ENCODE measurements at regions not wholly inside any gene's neighbourhood (a gene's known extent, or its start where the extent isn't known, plus 50 kb on each side); places are given as distances from the start of the nearest gene placed in this dataset.

- no peak overlapping the region for H3K4me3 Mint-ChIP-seq
- POLR2A ChIA-PET = no interaction called here
- Histone ChIP-seq H3K4me3 (ENCODE audit: control extremely low read depth in 1 of 5, extremely low read depth in 1 of 5, insufficient read depth in 1 of 5, low read depth in 2 of 5, low read length in 4 of 5) (no peak overlapping the region), H3K27ac (ENCODE audit: low read length in 2 of 2) (no peak overlapping the region), H3K9ac (ENCODE audit: low read length) (no peak overlapping the region), H2AFZ (ENCODE audit: insufficient read depth, low read depth, low read length, poor library complexity, severe bottlenecking) (no peak overlapping the region), H3K36me3 (replicated peaks in 1 of 2; ENCODE audit: control extremely low read depth in 1 of 2, control insufficient read depth in 1 of 2, extremely low read depth in 1 of 2, insufficient read depth in 2 of 2, low read length in 1 of 2) (no peaks in the 10 kb centered on the region), H3K27me3 (replicated peaks in 1 of 4; ENCODE audit: control extremely low read depth in 1 of 4, control insufficient read depth in 3 of 4, insufficient read depth in 4 of 4, low read length in 3 of 4) (no peaks in the 10 kb centered on the region), H3K9me3 (ENCODE audit: control extremely low read depth in 1 of 3, control insufficient read depth in 2 of 3, insufficient read depth in 1 of 3, low read length in 2 of 3) (no peaks in the 10 kb centered on the region), H4K20me1 (ENCODE audit: control insufficient read depth, insufficient read depth, low read length, poor library complexity, severe bottlenecking) (no peaks in the 10 kb centered on the region), H3K4me1 (ENCODE audit: control insufficient read depth in 2 of 2, insufficient read depth in 2 of 2, low read length in 2 of 2) (no peaks in the 10 kb centered on the region), H3K4me2 (replicated peaks; ENCODE audit: low read depth, low read length, poor library complexity, severe bottlenecking) (no peak overlapping the region), H3K79me2 (ENCODE audit: control insufficient read depth, insufficient read depth, low read length) (no peaks in the 10 kb centered on the region)
- CTCF ChIA-PET = no interaction called here
- no peaks in the 10 kb centered on the region for H3K27me3 Mint-ChIP-seq
- DNase-seq = no peak
- no peak overlapping the region for H3K27ac Mint-ChIP-seq
- no peaks in the 10 kb centered on the region for H3K9me3 Mint-ChIP-seq (ENCODE audit: insufficient read depth)
- whole genome bisulfite sequencing (ENCODE audit: insufficient coverage) = 100% methylated on average over 2 of the region's 2 CpGs
- peaks cover 10% of the 10 kb centered on the region for H3K4me1 Mint-ChIP-seq
- no peak for TF ChIP-seq EZH2 (IDR thresholded peaks at IDR 0.05; ENCODE audit: borderline replicate concordance, insufficient read depth, low read depth, low read length, poor library complexity, severe bottlenecking)
- TF ChIP-seq, protein P1, sequence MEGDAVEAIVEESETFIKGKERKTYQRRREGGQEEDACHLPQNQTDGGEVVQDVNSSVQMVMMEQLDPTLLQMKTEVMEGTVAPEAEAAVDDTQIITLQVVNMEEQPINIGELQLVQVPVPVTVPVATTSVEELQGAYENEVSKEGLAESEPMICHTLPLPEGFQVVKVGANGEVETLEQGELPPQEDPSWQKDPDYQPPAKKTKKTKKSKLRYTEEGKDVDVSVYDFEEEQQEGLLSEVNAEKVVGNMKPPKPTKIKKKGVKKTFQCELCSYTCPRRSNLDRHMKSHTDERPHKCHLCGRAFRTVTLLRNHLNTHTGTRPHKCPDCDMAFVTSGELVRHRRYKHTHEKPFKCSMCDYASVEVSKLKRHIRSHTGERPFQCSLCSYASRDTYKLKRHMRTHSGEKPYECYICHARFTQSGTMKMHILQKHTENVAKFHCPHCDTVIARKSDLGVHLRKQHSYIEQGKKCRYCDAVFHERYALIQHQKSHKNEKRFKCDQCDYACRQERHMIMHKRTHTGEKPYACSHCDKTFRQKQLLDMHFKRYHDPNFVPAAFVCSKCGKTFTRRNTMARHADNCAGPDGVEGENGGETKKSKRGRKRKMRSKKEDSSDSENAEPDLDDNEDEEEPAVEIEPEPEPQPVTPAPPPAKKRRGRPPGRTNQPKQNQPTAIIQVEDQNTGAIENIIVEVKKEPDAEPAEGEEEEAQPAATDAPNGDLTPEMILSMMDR (IDR thresholded peaks at IDR 0.05) = no peak
- intact Hi-C loops (cut with micrococcal nuclease) = no loop called here
- ATAC-seq (ENCODE audit: low read depth) = no peak
Observed at GRCh38 chr12:24500831-24501230, 448.1 kb downstream of the BCAT1 start.

DNA sequence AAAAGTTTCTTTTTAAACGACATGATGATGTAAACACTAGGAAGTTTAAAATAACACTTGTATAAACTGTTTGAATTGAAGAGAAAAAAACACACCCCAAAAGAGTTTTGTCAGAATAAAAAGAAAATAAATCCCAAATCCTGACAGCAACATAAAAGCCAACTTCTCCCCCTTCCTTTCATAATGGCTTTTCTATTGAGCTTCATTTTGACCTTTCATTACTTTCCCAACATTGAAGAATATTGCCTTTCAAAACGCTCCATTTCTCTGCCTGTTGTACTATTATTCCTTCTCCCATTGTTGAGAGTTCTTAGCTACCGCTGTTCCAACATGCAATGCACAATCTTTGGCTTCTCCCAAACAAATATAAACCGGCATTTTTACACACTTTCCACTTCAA, 448.5 kb downstream of the BCAT1 start:
- Histone ChIP-seq H2AFZ (ENCODE audit: insufficient read depth, low read depth, low read length, poor library complexity, severe bottlenecking) (no peak overlapping the region), H3K9me3 (ENCODE audit: control extremely low read depth in 1 of 3, control insufficient read depth in 2 of 3, insufficient read depth in 1 of 3, low read length in 2 of 3) (no peaks in the 10 kb centered on the region), H3K27ac (ENCODE audit: low read length in 2 of 2) (no peak overlapping the region), H3K4me3 (ENCODE audit: control extremely low read depth in 1 of 5, extremely low read depth in 1 of 5, insufficient read depth in 1 of 5, low read depth in 2 of 5, low read length in 4 of 5) (no peak overlapping the region), H3K9ac (ENCODE audit: low read length) (no peak overlapping the region), H4K20me1 (ENCODE audit: control insufficient read depth, insufficient read depth, low read length, poor library complexity, severe bottlenecking) (no peaks in the 10 kb centered on the region), H3K27me3 (replicated peaks in 1 of 4; ENCODE audit: control extremely low read depth in 1 of 4, control insufficient read depth in 3 of 4, insufficient read depth in 4 of 4, low read length in 3 of 4) (no peaks in the 10 kb centered on the region), H3K79me2 (ENCODE audit: control insufficient read depth, insufficient read depth, low read length) (no peaks in the 10 kb centered on the region), H3K4me2 (replicated peaks; ENCODE audit: low read depth, low read length, poor library complexity, severe bottlenecking) (no peak overlapping the region), H3K36me3 (replicated peaks in 1 of 2; ENCODE audit: control extremely low read depth in 1 of 2, control insufficient read depth in 1 of 2, extremely low read depth in 1 of 2, insufficient read depth in 2 of 2, low read length in 1 of 2) (no peaks in the 10 kb centered on the region), H3K4me1 (ENCODE audit: control insufficient read depth in 2 of 2, insufficient read depth in 2 of 2, low read length in 2 of 2) (no peaks in the 10 kb centered on the region)
- peaks cover 9% of the 10 kb centered on the region for H3K4me1 Mint-ChIP-seq
- WGBS (ENCODE audit: insufficient coverage) = 95% methylated on average over 2 of the region's 4 CpGs
- DNase-seq = no peak
- no peaks in the 10 kb centered on the region for H3K9me3 Mint-ChIP-seq (ENCODE audit: insufficient read depth)
- H3K4me3 Mint-ChIP-seq = no peak overlapping the region
- intact Hi-C loops (cut with micrococcal nuclease) = no loop called here
- TF ChIP-seq, protein P1 (IDR thresholded peaks at IDR 0.05) = no peak
- TF ChIP-seq EZH2 (IDR thresholded peaks at IDR 0.05; ENCODE audit: borderline replicate concordance, insufficient read depth, low read depth, low read length, poor library complexity, severe bottlenecking) = no peak
- no peak overlapping the region for H3K27ac Mint-ChIP-seq
- CTCF ChIA-PET = no interaction called here
- H3K27me3 Mint-ChIP-seq = no peaks in the 10 kb centered on the region
- POLR2A ChIA-PET = no interaction called here
- ATAC-seq (ENCODE audit: low read depth) = no peak
